ENCODE measurements at regions not wholly inside any gene's neighbourhood (a gene's known extent, or its start where the extent isn't known, plus 50 kb on each side); places are given as distances from the start of the nearest gene placed in this dataset.

DNA sequence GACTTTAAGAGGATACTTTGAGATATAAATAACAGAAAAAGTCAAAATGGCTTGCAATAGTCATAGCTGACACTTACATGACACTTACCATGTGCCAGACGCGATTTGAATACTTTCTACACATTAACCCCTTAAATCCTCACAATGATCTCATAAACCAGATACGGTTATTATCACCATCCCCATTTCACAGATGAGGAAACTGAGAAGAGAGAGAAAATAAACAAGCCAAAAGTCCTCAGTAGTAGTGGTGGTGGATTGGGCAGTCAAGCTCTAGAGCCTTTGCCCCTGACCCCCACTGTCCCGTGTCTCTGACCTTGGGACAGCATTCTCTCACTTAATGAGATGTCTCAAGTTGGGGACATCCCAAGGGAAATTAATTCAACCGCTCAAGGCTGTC lies 105.2 kb upstream of the TAF1B start:
- intact Hi-C loops (cut with micrococcal nuclease) = loop anchor here (5.0 kb wide), 1 partner anchor 121 kb away; no protein-coding TSS in a partner anchor

DNA sequence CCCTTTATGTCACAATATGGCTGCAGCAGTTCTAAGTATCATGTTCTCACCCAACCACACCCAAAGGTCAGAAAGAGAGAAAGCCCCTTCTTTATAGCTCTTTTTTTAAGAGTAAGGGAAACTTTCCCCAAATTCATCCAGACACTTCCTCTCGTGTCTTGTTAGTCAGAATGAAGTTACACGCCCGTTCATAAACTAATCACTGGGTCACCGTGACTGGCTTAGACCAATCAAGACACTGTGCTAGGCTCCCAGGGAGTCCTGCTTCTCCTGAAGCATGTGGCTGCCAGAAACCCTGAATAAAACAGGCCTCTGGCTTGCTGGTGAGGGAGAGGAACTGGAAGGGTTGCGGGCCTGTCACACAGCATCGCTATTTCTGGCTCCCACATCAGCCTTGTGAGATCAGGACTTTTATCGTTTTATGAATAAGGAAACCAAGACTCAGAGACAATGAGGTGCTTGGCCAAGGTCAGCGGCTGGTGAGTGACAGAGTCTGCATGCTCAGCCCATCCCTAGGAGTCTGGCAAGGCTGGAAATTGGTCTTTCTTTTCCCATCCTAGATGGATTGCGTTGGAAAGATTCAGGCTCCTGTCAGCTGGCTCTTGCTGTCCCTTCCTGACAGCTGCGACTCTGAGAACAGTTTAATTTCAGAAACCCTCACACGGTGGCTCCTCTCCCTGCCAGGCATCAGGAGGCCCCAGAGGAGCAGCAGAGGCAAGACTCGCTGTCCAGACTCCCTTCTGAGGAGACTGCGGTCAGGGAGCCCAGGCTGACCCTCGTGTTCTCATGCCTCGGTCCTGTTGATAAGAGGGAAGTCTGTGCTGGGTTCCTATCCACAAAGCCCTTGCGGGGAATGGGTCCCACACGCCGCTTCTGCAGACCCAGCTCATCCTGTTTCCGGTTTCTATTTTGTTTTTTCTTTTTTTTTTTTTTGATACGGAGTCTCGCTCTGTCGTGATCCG lies 104.5 kb upstream of the TAF1B start:
- intact Hi-C loops (cut with micrococcal nuclease) = loop anchor here (5.0 kb wide), 1 partner anchor 122 kb away; no protein-coding TSS in a partner anchor

GRCh38 chr2:9739531-9739964 lies 103.7 kb upstream of the TAF1B start:
- intact Hi-C loops (cut with micrococcal nuclease) = loop anchor here (5.0 kb wide), 1 partner anchor 122 kb away; no protein-coding TSS in a partner anchor

- intact Hi-C loops (cut with micrococcal nuclease) = no loop called here
Measured at GRCh38 chr2:9740382-9741073, 102.7 kb upstream of the TAF1B start.

- intact Hi-C loops (cut with micrococcal nuclease) = no loop called here
Measured at GRCh38 chr2:9741110-9741509, 102.2 kb upstream of the TAF1B start.

DNA sequence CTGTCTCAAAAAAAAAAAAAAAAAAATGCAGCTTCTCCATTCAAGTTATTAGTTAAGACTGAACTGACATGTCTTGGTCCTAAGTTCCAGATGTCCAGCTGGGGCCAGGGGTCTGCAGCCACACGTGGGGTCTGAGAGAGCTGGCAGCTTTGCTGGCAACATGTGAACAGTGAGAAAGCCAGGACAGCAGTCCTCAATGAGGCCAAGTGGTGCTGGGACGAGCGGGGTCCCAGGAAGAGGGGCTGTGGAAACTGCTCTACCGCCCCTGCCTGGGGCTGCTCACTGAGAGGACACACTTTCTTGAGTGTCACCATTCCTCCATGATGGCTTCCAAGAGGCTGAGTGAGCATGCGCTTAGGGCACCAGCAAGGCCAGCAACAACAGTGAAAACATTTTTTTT lies 100.7 kb upstream of the TAF1B start:
- intact Hi-C loops (cut with micrococcal nuclease) = no loop called here

DNA sequence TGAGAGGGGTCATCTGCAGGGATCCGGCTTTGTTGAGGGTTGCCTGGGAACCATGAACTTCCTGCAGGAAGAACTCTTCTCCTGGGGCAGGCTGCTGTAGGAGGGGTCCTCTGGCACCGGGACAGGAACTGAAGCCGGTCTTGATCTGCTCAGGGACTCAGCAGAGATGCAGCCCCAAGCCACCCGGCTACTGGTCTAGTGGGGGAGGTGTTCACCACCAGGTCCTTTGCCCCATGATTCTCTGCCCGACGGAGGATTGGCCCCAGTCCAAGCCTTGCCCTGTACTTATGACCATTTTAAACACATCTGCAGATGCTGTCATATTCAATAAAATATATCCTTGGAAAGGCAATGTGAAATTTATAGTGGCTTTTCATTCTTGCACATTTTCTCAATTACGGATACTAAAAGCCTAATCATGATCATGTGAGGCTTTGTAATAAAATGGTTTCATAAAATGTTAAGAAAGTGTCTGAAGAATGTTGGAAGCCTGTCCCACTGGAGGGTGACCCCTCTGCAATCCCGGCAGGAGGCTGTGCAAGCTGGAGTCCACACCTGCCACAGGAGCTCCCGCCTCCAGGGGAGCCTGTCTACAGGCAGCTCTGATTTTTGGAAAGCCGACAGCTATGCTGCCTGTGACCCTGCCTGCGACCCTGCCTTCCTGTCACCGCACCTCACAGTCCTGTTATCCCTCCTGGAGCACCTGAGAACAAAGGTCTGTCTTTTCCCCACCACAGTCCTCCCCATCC lies 98.8 kb upstream of the TAF1B start:
- intact Hi-C loops (cut with micrococcal nuclease) = no loop called here

- intact Hi-C loops (cut with micrococcal nuclease) = no loop called here
Measured at GRCh38 chr2:9745153-9745899, 97.9 kb upstream of the TAF1B start.

DNA sequence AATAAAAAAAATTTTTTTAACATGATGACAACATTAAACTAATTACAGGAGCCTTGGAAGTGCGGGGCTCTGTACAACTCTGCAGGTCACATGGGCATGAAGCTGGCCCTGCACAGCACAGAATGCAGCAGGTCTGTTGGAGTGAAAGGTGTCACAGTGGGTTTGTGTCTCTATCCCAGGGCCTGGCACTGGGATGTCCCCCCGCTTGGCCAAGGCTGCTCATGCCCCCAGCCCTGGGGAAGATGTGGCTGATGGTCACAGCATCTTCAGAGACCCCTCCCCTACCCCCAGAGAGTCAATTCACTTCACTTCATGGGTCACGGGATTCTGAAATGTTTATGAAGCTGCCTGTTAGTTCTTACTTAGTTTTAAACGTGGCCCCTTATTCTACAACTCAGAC lies 95.9 kb upstream of the TAF1B start:
- intact Hi-C loops (cut with micrococcal nuclease) = no loop called here

DNA sequence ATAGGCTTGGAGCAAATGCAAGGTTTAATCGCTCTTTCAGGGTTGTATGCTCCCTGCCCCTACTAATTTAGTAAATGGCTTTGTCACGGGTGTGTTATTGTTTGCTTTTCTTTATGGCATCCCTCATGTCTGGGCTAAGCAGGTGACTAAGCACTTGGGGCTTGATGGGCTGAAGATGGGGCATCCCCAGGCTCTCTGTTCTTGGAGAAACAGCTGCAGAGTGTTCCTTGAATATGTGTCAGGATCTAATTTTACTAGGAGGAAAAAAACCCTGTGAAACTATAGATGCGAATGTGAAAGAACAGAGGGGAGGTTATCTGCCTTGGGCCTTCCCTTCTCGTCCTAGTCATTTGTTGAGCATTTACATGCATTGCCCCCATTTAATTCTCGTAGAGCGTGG lies 94.7 kb upstream of the TAF1B start:
- intact Hi-C loops (cut with micrococcal nuclease) = no loop called here

- intact Hi-C loops (cut with micrococcal nuclease) = loop anchor here (5.0 kb wide), 3 partner anchors 37 to 192 kb away; partner anchors contain the start of genes ADAM17 and YWHAQ
Measured at GRCh38 chr2:9749546-9750223, 93.6 kb upstream of the TAF1B start.

DNA sequence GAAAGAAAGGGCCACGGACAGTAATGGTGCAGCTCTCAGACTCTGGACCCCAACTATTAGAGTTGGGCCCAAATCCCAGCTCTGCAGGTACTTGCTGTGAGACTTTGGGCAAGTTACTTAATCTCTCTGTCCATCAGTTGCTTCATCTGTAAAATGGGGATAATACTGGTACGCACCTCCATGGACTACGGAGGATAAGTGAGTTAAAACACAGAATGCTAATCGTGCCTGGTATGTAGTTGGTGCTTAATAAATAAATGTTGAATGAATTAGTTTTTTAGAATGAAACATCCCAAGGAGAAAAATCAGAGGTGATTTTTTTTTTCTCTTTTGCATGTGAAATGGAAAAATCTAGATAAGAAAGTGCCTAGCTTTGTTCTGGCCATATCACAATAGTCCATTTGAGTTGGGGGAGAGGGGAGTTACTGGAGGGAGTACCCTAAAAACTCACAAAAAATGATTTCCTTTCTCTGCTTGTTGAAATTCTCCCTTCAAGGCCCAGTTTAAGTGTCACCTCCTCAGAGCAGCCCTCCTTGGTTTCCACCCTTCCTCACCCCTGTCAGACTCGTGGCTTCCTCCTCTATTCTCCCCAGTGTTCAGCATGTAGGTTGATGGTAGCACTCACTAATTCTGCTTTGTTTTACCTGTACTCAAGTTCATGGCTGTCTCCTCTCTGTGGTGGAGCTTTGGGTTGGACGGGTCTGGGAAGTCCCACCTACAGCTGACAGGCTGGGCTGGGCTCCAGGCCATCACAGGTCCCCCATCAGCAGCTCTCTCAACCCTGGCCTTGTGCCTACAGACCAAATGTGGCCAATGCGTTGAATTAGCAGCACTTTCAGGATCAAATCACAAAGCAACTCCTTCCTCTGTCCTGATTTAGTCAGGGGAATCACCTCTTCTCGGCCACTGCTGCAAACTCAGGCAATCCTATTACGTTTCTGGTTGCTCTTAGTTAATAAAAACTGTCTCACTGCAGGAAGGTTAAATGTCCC lies 92.8 kb upstream of the TAF1B start:
- intact Hi-C loops (cut with micrococcal nuclease) = loop anchor here (5.0 kb wide), 3 partner anchors 38 to 193 kb away; partner anchors contain the start of genes ADAM17 and YWHAQ

DNA sequence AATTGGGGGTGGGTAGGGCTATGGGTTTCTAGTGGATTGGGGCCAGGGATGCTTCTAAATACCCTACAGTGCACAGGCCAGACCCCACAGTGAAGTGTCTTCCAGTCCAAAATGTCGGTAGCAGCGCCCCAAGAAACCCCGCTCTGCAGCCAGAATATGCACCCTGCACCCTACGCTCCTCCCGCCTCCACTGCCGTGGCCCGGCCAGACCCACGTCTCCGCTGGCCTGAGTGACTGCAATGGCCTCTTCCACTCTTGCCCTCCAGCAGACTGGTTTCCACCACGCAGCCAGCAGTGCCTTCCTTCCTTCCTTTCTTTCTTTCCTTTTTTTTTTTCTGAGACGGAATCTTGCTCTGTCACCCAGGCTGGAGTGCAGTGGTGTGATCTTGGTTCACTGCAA lies 91.4 kb upstream of the TAF1B start:
- intact Hi-C loops (cut with micrococcal nuclease) = loop anchor here (2.0 to 5.0 kb wide), 4 partner anchors 40 to 195 kb away; partner anchors contain the start of genes ADAM17 and YWHAQ

- intact Hi-C loops (cut with micrococcal nuclease) = loop anchor here (1.0 to 5.0 kb wide), 5 partner anchors 30 to 195 kb away; partner anchors contain the start of genes ADAM17 and YWHAQ
Measured at GRCh38 chr2:9752441-9753275, 90.6 kb upstream of the TAF1B start.

DNA sequence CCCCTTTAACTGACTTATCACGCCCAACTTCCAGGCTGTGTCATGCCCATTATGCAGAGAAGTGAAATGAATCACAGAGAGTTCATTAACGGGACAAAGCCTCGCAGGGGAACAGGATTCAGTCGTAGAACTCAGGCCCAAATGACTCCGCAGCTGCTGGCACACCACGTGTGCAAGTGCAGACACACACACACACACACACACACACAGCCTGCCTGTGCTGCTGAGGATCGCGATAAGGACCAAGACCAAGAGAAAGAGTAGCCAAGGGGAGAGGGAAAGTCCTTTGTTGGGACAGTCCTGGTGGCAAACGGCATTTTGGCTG lies 90.0 kb upstream of the TAF1B start:
- intact Hi-C loops (cut with micrococcal nuclease) = loop anchor here (1.0 to 5.0 kb wide), 5 partner anchors 29 to 196 kb away; partner anchors contain the start of genes ADAM17 and YWHAQ

DNA sequence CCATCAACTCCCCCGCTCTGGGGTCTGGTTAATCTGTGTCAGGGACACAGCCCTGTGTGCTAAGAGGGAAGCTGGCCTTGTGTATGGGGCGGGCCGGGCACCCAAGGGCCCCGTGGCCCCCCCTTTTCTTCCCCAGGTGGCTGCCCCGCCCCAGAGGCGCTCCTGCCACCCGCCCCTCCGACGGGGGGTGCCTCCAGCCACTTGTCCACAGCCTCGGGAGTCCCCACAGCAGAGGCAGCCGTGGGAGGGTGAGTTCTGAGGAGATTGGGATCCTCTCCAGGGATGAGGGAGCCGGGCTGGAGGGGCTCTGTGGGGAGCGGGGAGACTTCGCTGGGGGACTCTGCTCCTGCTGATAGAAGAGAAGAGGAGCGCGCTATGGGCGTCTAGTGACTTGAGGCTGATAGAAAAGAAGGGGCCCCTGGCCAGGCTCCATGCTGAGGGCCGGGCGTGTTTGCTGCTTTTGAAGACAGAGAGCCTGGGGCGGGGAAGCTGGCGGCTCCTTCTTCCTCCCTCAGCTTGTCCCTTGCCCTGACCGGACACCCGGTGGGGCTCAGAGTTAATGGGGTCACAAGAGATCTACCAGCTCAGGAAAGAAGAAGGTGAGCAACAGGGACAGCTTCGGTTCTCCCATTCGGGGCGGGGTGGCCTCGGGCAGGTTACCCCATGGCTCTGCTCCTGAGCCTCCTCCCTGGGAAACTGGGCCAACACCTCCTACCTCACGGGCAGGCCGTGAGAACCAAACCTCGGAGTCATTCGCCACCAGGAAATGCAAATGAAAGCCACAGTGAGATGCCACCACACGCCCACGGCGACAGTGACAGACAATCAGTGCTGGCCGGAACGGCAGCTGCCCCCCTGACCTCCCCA lies 89.4 kb upstream of the TAF1B start:
- intact Hi-C loops (cut with micrococcal nuclease) = loop anchor here (1.0 to 5.0 kb wide), 5 partner anchors 28 to 197 kb away; partner anchors contain the start of genes ADAM17 and YWHAQ

- intact Hi-C loops (cut with micrococcal nuclease) = loop anchor here (5.0 kb wide), 3 partner anchors 42 to 197 kb away; partner anchors contain the start of genes ADAM17 and YWHAQ
Measured at GRCh38 chr2:9754532-9754887, 88.8 kb upstream of the TAF1B start.

Measured in T-helper 2 cell treated with Interferon-gamma antibody and Interleukin-4, amounts not matched to agents 100 ng/mL and 5 ng/mL, for 36 hours (primary cell).